Esophagus squamous epithelium (tissue), 5 donors: ENCODE measurements at regions not wholly inside any gene's neighbourhood (a gene's known extent, or its start where the extent isn't known, plus 50 kb on each side); places are given as distances from the start of the nearest gene placed in this dataset.
A peak's percentile ranks its signal among the peaks of the same experiment; 100 is the strongest.
"Not testable (repeated sequence)": the region's sequence is repeated elsewhere in the genome, so short reads cannot be mapped to it uniquely, and the experiment has no call there.

Experiments
- DNase-seq: peaks from one replicate; lab custom pipeline; 2025; lab: John Stamatoyannopoulos, UW
- H3K27ac ChIP-seq, 4 donors: fragments of 200-600 bp; sonication (generic); one replicate each; pipeline ENCODE4 v1.5.1; 2016 to 2019; ENCODE audit warnings: mild to moderate bottlenecking in 1 of 4
- H3K27me3 ChIP-seq, 4 donors: fragments of 200-600 bp; sonication (generic); 1 replicate in 3 of 4; 2 replicates in 1 of 4; pipeline versions ENCODE4 v1.5.1 to v1.6.0; 2017 to 2021; ENCODE audit warnings: antibody characterized with exemption in 1 of 4
- H3K36me3 ChIP-seq, 3 donors: fragments of 200-600 bp; sonication (generic); one replicate each; pipeline ENCODE4 v1.5.1; 2016 to 2019
- H3K4me1 ChIP-seq, 3 donors: fragments of 200-600 bp; sonication (generic); one replicate each; pipeline ENCODE4 v1.5.1; 2017 to 2019
- H3K4me3 ChIP-seq, 4 donors: fragments of 200-600 bp; sonication (generic); 1 replicate in 3 of 4; 2 replicates in 1 of 4; pipeline ENCODE4 v1.5.1; 2016 to 2019; ENCODE audit warnings: mild to moderate bottlenecking in 2 of 4, moderate library complexity in 1 of 4
- H3K9me3 ChIP-seq, 3 donors: fragments of 200-600 bp; sonication (generic); one replicate each; pipeline ENCODE4 v1.5.1; 2016 to 2019
- POLR2A ChIP-seq, 4 donors: fragments of 450-650 bp; IDR thresholded peaks; one replicate each; pipeline ENCODE4 v1.6.1; 2017; ENCODE audit warnings: antibody characterized with exemption in 4 of 4, mild to moderate bottlenecking in 4 of 4, moderate library complexity in 3 of 4
- WGBS, 2 donors: methylation state at CpG; one replicate each; pipeline ENCODE4 v1.1.5; 2018; 5-methylcytosine and 5-hydroxymethylcytosine counted together
- intact Hi-C: fragments of 100-400 bp; cut with DNase I; formaldehyde crosslinking; loops from one replicate; pipeline ENCODE4 v1.15.0; 2022
- TF ChIP-seq, protein P1 (sequence below), 6 experiments: fragments of 450-650 bp in 4 of 6; fragments of 200-600 bp in 2 of 6; sonication (generic) in 2 of 6; IDR thresholded peaks; one replicate each; pipeline ENCODE4 v1.5.1; 2016 to 2019; ENCODE audit warnings: antibody characterized with exemption in 6 of 6, mild to moderate bottlenecking in 4 of 6, moderate library complexity in 4 of 6
- donor health status: DM: yes; HTN: yes; CAD: no.

DNA sequence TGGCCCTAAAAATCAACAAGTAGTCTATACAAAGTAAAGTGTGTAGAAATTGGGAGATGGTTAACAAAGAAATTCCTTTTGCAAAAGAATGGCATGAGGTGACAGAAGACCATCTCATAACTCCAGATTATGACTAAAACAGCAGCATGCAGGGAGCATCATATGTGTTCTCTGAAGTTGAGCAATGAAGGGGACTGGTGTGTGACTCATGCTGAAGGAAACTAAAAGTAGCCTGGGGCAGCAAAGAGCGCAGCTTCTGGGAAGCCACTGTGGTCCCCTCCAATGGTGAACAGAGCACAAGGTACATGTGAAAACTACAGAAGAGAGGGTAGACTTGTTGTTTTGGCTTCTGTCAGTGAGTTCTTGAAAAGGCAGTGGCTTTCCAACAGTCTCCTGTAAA, 133.4 kb downstream of the MACC1 start:
- H3K4me3 ChIP-seq = no peak overlapping the region
- intact Hi-C loops = no loop called here
- peak overlapping the region in 3 of 4 donors; percentile 8 to 60 (median 40) for H3K27ac ChIP-seq

DNA sequence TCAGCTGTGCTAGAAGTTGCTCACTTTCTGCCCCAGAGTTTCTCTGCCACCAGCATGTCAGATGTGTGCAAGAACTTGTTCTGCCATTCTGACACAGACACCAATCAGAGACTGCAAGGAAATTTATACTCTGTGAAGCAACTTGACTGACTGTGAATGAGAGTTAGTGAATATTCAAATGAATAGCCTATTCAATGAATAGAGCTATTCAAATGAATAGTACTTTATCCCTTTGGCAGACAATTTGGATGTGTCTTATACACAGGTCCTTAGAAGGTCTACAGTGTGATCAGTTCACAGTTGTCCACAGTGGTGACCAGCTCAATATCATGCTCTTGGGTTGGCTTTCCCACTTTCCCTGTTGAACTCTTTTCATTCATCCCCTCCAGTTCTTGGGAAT, 138.1 kb downstream of the MACC1 start:
- no peaks in the 10 kb centered on the region for H3K36me3 ChIP-seq
- TF ChIP-seq, protein P1, sequence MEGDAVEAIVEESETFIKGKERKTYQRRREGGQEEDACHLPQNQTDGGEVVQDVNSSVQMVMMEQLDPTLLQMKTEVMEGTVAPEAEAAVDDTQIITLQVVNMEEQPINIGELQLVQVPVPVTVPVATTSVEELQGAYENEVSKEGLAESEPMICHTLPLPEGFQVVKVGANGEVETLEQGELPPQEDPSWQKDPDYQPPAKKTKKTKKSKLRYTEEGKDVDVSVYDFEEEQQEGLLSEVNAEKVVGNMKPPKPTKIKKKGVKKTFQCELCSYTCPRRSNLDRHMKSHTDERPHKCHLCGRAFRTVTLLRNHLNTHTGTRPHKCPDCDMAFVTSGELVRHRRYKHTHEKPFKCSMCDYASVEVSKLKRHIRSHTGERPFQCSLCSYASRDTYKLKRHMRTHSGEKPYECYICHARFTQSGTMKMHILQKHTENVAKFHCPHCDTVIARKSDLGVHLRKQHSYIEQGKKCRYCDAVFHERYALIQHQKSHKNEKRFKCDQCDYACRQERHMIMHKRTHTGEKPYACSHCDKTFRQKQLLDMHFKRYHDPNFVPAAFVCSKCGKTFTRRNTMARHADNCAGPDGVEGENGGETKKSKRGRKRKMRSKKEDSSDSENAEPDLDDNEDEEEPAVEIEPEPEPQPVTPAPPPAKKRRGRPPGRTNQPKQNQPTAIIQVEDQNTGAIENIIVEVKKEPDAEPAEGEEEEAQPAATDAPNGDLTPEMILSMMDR (IDR thresholded peaks at IDR 0.05) = no peak
- no peak for TF ChIP-seq POLR2A (IDR thresholded peaks at IDR 0.05)
- H3K27ac ChIP-seq = no peak overlapping the region
- intact Hi-C loops = no loop called here
- DNase-seq = no peak
- H3K9me3 ChIP-seq = no peaks in the 10 kb centered on the region
- no peak overlapping the region for H3K4me3 ChIP-seq
- no peaks in the 10 kb centered on the region for H3K27me3 ChIP-seq
- H3K4me1 ChIP-seq = peaks cover 0 to 20% (median 0%) of the 10 kb centered on the region in 3 donors

More for the DNA sequence above, 133.4 kb downstream of the MACC1 start:
- no peaks in the 10 kb centered on the region for H3K9me3 ChIP-seq
- peaks cover 0 to 6% (median 1%) of the 10 kb centered on the region in 3 donors for H3K4me1 ChIP-seq
- H3K36me3 ChIP-seq = no peaks in the 10 kb centered on the region
- WGBS, 2 donors = 40 to 41% methylated on average over 1 of the region's 1 CpG
- DNase-seq = no peak
- H3K27me3 ChIP-seq = no peaks in the 10 kb centered on the region
- no peak for TF ChIP-seq POLR2A (IDR thresholded peaks at IDR 0.05)
- TF ChIP-seq, protein P1 (IDR thresholded peaks at IDR 0.05) = no peak

DNA sequence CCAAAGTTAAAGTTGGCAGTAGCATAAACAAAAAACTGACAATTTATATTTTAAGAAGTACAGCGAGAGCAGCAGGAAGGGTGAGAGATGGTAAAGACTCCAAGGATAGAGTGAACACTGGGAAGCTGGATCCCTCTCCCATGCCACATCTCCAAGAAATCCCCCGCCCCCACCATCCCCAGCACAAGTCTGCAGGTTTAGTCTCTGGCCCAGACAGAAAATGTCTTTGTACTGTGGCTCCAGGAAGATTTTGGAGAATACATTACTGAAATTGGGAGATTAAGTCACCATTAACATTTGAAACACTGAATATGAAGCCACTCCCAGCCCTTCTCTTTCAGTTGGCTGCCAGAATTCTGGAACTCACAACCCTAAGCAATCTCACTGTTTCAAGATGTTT, 140.3 kb downstream of the MACC1 start:
- Histone ChIP-seq H3K36me3 (no peaks in the 10 kb centered on the region), H3K4me3 (no peak overlapping the region), H3K27ac (peak overlapping the region in 3 of 4 donors; percentile 12 to 45 (median 43)), H3K4me1 (peaks cover 0 to 20% (median 0%) of the 10 kb centered on the region in 3 donors), H3K9me3 (no peaks in the 10 kb centered on the region), H3K27me3 (no peaks in the 10 kb centered on the region)
- no peak for DNase-seq
- WGBS, 2 donors = 75 to 76% methylated on average over 2 of the region's 2 CpGs
- intact Hi-C loops = no loop called here
- TF ChIP-seq, protein P1 (IDR thresholded peaks at IDR 0.05) = no peak
- no peak for TF ChIP-seq POLR2A (IDR thresholded peaks at IDR 0.05)

DNA sequence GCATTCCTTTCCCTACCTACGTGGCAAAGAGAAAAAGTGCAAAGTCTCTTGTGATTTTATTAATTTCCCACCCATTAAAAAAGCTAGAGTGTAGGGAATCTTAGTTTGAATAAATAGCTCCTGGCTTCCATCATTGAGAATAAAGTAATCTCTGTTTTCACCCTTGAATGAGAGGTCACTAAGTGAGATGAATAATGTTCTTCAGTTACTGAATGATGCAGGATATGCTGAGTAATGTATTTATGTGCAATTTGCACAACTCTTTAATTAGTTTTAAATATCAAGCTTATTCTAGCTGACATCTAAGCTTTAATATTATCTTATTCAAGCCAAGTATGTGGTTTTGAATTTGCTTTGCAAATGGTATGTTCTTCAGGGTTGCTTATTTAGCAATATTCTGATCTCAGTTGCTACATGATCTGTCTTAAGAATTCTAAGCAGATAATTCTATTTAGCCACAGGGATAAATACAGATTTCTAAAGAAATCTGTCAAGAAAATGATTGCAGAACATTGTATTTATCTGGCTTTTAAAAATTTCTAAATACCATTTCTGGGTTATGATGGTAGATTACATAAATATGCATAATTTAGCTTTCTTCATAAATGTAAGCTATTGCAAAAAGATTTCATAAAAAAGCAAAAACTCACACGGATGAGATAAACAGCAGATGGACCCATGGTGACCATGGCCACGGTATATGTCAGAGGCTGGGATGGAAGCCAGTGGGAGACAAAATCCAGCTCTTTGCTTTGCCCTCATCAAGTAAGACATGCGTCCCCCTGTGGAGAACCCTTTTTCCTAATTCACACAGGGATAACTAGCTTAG, 141.0 kb downstream of the MACC1 start:
- TF ChIP-seq POLR2A (IDR thresholded peaks at IDR 0.05) = no peak
- TF ChIP-seq, protein P1 (IDR thresholded peaks at IDR 0.05) = no peak
- 41 to 48% methylated on average over 4 of the region's 4 CpGs for WGBS, 2 donors
- H3K4me3 ChIP-seq = no peak overlapping the region
- H3K27me3 ChIP-seq = no peaks in the 10 kb centered on the region
- H3K4me1 ChIP-seq = peaks cover 0 to 20% (median 0%) of the 10 kb centered on the region in 3 donors
- intact Hi-C loops = no loop called here
- H3K36me3 ChIP-seq = no peaks in the 10 kb centered on the region
- DNase-seq = no peak
- H3K27ac ChIP-seq = peak overlapping the region in 3 of 4 donors; percentile 12 to 45 (median 43)
- H3K9me3 ChIP-seq = no peaks in the 10 kb centered on the region

DNA sequence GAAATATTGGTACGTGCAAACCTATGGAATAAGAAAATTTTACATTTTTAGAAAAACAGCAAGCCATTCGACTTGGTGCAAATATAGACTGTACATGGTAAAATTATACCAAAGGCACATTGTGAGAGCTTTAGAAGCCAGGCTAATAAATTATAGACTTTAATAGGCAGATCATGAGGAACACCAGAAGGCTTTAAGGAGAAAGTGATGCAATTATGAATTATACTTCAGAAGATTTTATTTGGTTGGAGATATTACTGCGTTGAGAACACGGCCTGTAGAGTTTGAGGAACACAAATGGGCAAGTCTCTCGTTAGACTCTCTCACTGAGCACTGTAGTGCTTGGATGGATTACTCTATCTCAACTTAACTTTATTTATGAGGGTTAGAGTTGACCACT, 141.7 kb downstream of the MACC1 start:
- no peaks in the 10 kb centered on the region for H3K9me3 ChIP-seq
- no peaks in the 10 kb centered on the region for H3K27me3 ChIP-seq
- no peak for TF ChIP-seq POLR2A (IDR thresholded peaks at IDR 0.05)
- TF ChIP-seq, protein P1 (IDR thresholded peaks at IDR 0.05) = no peak
- no peaks in the 10 kb centered on the region for H3K36me3 ChIP-seq
- H3K27ac ChIP-seq = peak overlapping the region in 1 of 4 donors; percentile 23
- peaks cover 0 to 20% (median 0%) of the 10 kb centered on the region in 3 donors for H3K4me1 ChIP-seq
- intact Hi-C loops = no loop called here
- H3K4me3 ChIP-seq = no peak overlapping the region
- WGBS, 2 donors = 79 to 88% methylated on average over 5 of the region's 5 CpGs
- no peak for DNase-seq

DNA sequence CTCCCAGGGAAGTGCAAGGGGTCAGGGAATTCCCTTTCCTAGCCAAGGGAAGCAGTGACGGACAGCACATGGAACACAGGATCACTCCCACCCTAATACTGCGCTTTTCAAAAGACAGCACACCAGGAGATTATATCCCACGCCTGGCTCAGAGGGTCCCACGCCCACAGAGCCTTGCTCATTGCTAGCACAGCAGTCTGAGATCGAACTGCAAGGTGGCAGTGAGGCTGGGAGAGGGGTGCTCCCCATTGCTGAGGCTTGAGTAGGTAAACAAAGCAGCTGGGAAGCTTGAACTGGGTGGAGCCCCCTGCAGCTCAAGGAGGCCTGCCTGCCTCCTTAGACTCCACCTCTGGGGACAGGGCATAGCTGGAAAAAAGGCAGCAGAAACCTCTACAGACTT, 149.2 kb downstream of the MACC1 start:
- DNase-seq, intact Hi-C loops, H3K4me1 ChIP-seq, H3K4me3 ChIP-seq, H3K9me3 ChIP-seq, H3K36me3 ChIP-seq, H3K27ac ChIP-seq, H3K27me3 ChIP-seq: not testable (repeated sequence)
- WGBS, 2 donors = 89% methylated on average over 3 of the region's 5 CpGs; no CpG with 5 or more reads in 1 of the 2 donors
